DOHH2 (cell line): ENCODE measurements at regions not wholly inside any gene's neighbourhood (a gene's known extent, or its start where the extent isn't known, plus 50 kb on each side); places are given as distances from the start of the nearest gene placed in this dataset.

Experiments
- CTCF ChIP-seq: fragments of 200-600 bp; sonication (generic); IDR thresholded peaks from one replicate; pipeline ENCODE4 v1.5.1; 2014; ENCODE audit warnings: antibody characterized with exemption, mild to moderate bottlenecking, low read depth, low read length; ENCODE audit not compliant: poor library complexity, severe bottlenecking
- EZH2phosphoT487 ChIP-seq: fragments of 200-600 bp; sonication (generic); IDR thresholded peaks from 2 replicates; pipeline ENCODE4 v1.6.1; 2017; ENCODE audit warnings: borderline replicate concordance, mild to moderate bottlenecking, antibody characterized with exemption, low read length, moderate library complexity, mixed read lengths

GRCh38 chr20:41770427-41770826 is 152.2 kb upstream of the CHD6 start:
- TF ChIP-seq CTCF = no peak
- no peak for TF ChIP-seq EZH2phosphoT487
